ENCODE measurements at regions not wholly inside any gene's neighbourhood (a gene's known extent, or its start where the extent isn't known, plus 50 kb on each side); places are given as distances from the start of the nearest gene placed in this dataset.
"Not testable (repeated sequence)": the region's sequence is repeated elsewhere in the genome, so short reads cannot be mapped to it uniquely, and the experiment has no call there.

DNA sequence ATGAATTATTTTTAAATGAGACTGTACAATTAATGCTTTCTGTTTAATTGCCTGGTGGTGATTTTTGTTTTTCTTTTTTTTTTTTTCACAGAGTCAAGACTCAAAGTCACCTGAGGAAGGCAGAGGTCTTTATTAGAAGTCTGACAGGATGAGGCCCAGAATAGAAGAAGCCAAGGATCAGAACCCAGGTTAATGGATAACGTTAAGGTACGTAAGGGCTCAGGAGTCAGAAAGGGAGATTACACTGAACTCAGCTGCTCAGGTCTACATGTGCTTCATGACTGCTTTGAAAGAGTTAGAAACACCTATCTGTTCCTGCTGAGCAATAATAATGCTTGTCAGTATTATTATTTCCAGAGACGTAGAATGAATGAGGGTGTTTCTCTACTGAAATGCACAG is 196.5 kb downstream of the LRATD1 start:
- no peak for DNase-seq

DNA sequence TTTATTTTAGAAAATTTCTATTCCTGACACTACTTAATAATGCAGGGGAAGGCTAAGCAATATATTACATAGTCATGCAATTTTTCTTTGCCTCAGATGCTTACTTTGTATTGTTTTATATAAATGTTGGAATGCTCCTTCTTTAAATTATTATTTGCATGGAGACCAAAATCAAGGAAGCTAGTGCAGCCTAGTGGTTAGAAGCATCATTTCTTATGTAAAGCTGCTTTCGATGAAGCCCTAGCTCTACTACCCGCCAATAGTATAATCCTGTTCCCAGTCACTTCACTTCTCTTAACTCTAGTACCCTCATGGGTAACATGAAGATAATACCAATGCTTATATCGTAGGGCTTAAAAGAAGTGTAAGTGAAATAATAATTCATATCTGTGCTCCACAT is 198.9 kb downstream of the LRATD1 start:
- no peak for DNase-seq

GRCh38 chr2:14843507-14844204 is 211.1 kb downstream of the LRATD1 start:
- DNase-seq, result no peak

- no peak for DNase-seq
Observed at GRCh38 chr2:14855751-14856150, 223.2 kb downstream of the LRATD1 start.

GRCh38 chr2:14861181-14861580 is 228.7 kb downstream of the LRATD1 start:
- DNase-seq, result no peak

- peak; percentile 56 for DNase-seq
Observed at GRCh38 chr2:14866736-14867352, 234.3 kb downstream of the LRATD1 start.

DNA sequence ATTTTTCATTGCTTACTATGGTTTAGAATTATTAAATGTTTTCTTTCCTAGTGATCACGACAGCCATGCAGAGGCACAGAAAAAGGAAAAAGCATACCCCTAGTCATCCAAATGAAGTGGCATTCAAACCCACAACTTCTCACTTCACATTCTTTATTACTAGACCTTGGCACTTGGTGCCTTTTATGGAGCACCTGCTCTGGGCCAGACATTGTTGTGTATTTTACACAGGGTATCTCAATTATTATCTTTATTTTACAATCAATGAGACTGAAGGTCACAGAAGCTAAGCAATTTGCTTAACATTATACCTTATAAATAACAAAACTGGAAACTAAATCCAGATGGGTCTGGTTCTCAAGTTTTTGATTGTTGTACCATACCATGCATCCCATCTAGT is 235.3 kb downstream of the LRATD1 start:
- no peak for DNase-seq

DNA sequence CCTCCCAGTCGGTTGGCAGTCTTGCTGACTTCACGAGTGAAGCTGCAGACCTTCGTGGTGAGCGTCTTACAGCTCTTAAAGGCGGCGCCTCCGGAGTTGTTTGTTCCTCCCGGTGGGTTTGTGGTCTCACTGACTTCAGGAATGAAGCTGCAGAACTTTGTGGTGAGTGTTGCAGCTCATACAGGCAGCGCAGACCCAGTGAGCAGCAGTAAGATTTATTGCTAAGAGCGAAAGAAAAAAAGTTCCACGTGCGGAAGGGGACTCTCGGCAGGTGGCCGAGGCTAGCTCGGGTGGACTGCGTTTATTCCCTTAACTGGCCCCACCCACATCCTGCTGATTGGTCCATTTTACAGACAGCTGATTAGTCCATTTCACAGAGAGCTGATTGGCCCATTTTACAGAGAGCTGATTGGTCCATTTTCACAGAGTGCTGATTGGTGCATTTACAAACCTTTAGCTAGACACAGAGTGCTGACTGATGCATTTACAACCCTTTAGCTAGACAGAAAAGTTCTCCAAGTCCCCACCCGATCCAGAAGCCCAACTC is 240.3 kb downstream of the LRATD1 start:
- DNase-seq, result no peak

- DNase-seq, result no peak
Observed at GRCh38 chr2:14881651-14882327, 249.3 kb downstream of the LRATD1 start.

GRCh38 chr2:14884651-14885050 is 252.1 kb downstream of the LRATD1 start:
- no peak for DNase-seq

DNA sequence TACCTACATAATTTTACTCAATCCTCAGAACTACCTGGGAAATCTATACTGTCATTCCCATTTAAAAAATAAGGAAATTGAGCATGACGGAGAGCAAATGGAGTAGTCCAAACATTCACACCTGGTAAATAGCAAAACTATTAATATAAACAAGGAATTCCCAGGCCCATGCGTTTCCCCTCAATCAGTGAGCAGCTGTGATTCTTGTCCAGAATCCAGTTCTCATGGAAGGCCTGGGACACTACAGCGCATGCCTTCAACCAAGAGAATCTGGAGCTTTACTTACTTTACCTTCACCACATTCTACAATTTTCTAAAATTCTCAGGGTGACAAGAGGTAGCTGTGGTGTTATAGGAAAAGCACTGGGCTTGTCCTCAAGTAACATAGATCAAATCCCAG is 259.0 kb downstream of the LRATD1 start:
- no peak for DNase-seq

DNA sequence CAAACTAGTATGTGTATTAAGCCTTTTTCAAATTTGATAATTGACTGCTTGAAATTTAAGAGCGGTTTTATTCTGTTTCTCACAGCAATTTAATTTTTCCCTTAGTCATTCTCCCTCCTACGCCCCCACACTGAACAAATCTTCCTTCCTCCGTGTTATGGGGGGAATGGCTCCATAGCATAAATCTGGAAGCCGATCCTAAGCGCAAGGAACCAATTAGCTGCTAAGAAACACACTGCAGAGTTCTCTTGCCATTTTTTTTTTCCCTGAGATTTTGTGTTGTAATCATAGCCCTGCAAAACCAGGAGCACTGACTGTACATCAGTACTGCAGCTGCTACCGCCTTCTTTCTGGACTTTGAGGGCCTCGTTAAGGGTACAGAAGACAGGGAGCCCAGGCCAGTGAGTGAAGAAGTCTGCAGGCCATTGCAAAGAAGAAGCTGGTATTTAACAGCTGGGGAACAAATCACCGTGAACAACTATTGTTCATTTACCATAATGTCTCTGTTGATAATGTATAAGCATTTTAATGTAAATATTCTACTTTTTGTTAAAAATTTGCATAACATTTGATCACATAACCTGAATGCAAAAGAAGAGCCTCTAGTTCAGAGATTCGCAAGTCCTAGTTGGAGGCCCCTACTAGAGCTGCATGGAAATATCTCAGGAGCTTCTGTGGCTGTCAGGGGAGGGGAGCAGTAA is 264.0 kb downstream of the LRATD1 start:
- DNase-seq, result no peak

DNA sequence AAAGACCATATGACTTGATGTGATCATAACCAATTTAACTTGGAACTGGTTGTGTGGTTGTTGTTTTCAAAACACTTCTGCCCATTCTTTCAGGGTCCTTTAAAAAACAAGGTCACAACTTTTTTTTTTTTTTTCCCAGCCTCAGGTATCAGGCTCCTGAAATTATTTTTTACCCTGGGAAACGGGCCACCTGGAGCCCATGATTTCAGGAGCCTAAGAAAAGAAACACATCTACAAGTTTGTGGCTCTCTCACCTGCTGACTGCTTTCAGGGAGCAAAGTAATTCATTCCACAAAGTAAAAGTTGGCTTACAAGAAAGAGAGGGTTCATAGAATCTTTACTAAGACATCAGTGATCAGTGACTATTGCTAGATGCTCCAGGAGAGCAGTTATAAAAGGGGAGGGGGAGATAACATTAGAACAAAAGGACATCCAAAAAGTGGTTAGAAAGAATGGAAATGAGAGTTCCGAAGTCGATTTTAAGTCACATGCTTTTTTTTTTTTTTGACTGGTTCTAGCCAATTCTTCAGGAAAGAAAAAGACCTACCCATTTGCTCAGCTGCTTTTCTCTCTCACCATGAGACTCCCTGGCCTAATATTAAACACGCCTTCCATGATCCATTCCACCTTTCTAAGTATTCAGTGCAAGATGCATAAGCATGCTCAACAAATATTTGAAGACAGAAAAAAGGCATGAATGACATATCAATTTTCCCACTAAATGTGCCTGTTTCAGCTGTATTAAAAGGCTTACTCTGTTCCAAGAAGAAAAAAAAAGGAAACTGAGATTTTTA is 267.3 kb downstream of the LRATD1 start:
- DNase-seq, result no peak

DNA sequence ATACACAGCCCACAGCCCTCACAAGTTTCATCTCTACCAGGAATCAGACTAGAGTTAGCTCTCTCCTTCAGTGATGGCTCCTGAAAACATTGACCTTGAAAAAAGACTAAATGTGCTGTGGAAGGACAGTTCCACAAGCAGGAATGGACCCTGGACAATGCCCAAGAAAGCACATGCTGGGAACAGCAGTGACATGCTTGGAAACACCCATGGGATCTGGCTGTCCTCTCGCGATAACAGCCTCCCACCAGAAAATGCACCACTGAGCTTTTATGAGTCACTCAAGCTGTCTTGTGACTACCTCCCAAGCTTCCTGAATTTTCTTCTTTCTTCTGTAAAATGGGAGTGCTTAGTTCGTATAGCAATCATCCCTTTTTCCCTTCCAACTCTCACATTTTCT is 269.2 kb downstream of the LRATD1 start:
- DNase-seq, result no peak

DNA sequence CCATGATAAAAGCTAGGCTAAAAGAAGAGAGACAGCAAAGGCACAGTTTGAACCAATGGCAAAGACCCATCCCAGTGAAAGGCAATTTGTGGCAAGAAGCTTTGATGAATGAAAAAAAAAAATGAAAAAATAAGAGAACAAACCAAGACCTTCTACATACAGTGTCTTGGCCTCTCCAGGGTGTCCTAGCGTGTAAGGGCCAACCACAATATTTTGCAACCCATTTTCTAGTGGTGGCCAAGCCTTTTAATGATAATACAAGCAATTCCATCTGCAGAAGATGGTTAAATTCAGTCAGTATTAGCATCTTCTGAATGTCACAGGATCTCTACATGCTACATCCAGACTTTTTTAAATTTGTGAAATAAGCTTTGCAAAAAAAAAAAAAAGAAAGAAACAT is 270.4 kb downstream of the LRATD1 start:
- DNase-seq, result no peak

DNA sequence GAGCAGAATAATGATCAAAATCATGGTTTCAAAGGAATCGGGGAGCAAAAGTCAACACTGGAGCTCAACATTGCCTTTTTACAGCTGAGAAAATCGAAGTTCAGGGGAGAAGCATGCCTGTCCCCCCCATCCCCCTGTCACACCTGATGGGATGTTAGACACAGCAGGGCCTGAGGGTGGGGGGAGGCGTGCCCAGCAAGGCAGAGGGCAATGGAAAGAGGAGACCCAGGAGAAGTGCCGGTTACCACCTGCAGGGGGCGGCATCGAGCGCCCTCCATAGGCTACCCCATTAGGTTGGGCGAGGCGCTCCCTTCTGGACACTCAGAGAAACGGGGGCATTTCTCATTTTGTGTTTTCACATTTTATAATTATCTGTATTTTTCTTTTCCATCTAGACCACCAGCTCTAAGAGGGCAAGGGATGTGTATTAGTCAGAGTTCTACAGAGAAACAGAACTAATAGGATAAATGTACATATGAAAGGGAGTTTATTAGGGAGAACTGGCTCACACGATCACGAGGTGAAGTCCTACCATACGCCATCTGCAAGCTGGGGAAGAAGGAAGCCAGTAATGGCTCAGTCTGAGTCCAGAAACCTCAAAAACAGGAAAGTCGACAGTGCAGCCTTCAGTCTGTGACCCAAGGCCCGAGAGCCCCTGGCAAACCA is 271.3 kb downstream of the LRATD1 start:
- DNase-seq, result no peak

DNA sequence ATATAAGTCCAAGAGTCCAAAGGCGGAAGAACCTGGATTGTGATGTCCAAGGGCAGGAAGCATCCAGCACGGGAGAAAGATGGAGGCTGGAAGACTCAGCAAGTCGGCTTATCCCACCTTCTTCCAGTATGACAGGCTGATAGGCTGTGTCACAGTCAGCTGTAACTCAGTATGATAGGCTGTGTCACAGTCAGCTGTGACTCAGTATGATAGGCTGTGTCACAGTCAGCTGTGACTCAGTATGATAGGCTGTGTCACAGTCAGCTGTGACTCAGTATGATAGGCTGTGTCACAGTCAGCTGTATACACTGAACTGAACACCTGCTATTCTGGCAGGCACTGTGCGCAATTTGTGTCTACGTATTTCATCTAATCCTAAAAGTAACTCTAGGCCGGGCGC is 271.9 kb downstream of the LRATD1 start:
- not testable (repeated sequence) for DNase-seq

- DNase-seq, result no peak
Observed at GRCh38 chr2:14905571-14905970, 273.1 kb downstream of the LRATD1 start.

DNA sequence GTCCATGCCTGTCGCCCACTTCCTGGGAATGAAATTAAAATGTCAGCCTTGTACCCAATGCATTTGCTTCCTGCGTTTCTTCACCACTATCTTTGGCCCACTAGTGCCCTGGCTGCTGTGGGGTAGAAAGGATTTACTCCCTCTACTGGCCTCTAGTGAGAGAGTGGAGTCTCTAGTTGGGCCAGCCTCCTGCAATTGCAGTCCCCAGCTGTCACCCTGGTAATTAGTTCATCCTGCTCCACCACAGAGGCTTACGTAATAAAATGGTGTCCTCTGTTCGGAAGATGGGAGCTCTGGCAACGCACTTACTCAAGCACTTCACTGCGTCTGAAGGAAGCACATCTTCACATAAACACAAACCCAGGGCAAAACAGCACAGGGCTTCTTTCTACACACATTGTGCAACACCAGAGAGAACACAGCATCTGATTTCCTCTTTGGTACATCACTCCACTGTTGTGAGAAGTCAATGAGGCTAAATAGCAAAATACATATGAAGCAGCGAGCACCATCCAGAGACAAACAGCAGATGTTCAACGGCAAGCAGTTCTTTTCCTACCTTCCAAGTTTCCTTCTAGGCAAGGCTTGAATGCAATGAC is 274.6 kb downstream of the LRATD1 start:
- DNase-seq, result no peak

DNA sequence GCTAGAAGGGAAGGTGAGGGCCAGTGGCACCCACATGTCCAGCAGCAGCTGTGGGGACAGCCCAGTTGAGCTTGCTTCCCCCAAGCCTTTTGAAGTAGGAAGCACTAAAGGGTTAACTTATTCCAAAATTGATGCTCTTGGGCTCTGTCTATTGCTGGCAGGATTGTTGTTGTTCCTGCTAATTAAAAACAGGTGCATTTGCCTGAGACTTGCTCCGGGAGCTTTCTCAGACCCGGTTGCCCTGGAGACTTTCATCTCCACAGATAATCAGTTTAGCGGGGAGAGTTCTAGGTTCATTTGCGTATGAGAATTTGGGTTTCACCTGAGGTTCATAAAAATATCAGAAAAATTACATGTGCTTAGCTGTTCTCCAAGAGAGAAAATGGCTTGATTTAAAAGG is 277.3 kb downstream of the LRATD1 start:
- no peak for DNase-seq

DNA sequence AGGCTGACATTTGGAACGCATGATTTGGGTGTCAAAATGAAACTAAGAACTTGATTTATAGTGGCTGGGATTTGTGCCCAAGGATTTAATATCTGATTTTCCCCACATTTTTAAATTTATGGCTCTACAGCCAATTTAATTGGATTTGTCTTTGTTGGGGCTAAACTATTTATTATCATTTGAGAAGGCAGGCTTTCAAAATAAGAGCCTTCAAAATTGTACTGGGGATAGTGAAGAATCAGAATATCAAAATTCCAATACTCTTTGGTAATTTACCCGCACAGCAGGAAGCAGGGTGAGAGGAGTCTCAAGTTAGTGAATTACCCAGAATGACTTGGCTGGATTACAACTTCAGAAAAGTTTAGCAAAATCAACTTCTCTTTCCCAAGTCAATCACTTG is 278.1 kb downstream of the LRATD1 start:
- DNase-seq, result no peak

DNA sequence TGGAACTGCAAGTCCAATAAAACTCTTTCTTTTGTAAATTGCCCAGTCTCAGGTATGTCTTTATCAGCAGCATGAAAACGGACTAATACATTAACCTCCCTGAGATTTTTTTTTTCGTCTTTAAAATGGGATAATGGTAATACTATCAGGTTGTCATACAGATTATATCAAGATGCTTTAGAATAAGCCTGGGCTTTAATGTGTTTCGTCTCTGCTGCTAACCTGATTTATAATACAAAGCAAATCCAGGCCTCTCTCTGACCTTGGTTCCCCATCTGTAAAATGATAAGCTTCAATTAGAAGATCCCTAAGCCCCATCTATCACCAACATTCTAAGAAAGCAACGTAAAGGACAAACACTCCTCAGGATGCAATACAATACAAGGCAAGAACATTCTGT is 283.5 kb downstream of the LRATD1 start:
- no peak for DNase-seq
